Mesendoderm (in vitro differentiated cells): ENCODE measurements at regions not wholly inside any gene's neighbourhood (a gene's known extent, or its start where the extent isn't known, plus 50 kb on each side); places are given as distances from the start of the nearest gene placed in this dataset.

ENCODE experiments used
- DNase-seq: peaks from one replicate; pipeline ENCODE4 v3.0.0; 2013
- H2AK5ac ChIP-seq: 2 replicates; pipeline ENCODE4 v1.6.1; 2013; ENCODE audit warnings: low read length, inconsistent platforms
- H2BK120ac ChIP-seq: 2 replicates; pipeline ENCODE4 v1.6.1; 2013; ENCODE audit warnings: low read depth, mild to moderate bottlenecking, low read length, moderate library complexity, mixed read lengths
- H2BK15ac ChIP-seq: replicated peaks from 2 replicates; pipeline ENCODE4 v1.6.1; 2013; ENCODE audit warnings: low read depth, mild to moderate bottlenecking, moderate library complexity
- H2BK5ac ChIP-seq: 2 replicates; pipeline ENCODE4 v1.6.1; 2013; ENCODE audit warnings: low read length, inconsistent platforms
- H3K18ac ChIP-seq: 2 replicates; pipeline ENCODE4 v1.6.1; 2013; ENCODE audit warnings: mild to moderate bottlenecking, low read length, mixed read lengths
- H3K23ac ChIP-seq: one replicate; pipeline ENCODE4 v1.6.1; 2013; ENCODE audit warnings: low read length
- H3K27ac ChIP-seq: 2 replicates; pipeline ENCODE4 v1.5.1; 2013; ENCODE audit warnings: low read depth, mild to moderate bottlenecking, inconsistent platforms, low read length, moderate library complexity
- H3K27me3 ChIP-seq: 2 replicates; pipeline ENCODE4 v1.6.1; 2013; ENCODE audit warnings: low read length, control low read depth, mild to moderate bottlenecking, inconsistent platforms; ENCODE audit not compliant: insufficient read depth, poor library complexity
- H3K36me3 ChIP-seq: 2 replicates; pipeline ENCODE4 v1.6.1; 2013; ENCODE audit warnings: low read length, inconsistent platforms; ENCODE audit not compliant: control insufficient read depth, insufficient read depth
- H3K4ac ChIP-seq: one replicate; pipeline ENCODE4 v1.6.1; 2013; ENCODE audit warnings: low read depth, mild to moderate bottlenecking, low read length, moderate library complexity
- H3K4me1 ChIP-seq: 2 replicates; pipeline ENCODE4 v1.6.1; 2013; ENCODE audit warnings: low read depth, low read length, inconsistent platforms; ENCODE audit not compliant: control insufficient read depth
- H3K4me2 ChIP-seq: 2 replicates; pipeline ENCODE4 v1.6.1; 2013; ENCODE audit warnings: low read length
- H3K4me3 ChIP-seq: 2 replicates; pipeline ENCODE4 v1.5.1; 2013; ENCODE audit warnings: mild to moderate bottlenecking, low read length
- H3K56ac ChIP-seq: one replicate; pipeline ENCODE4 v1.6.1; 2013; ENCODE audit warnings: low read length
- H3K79me1 ChIP-seq: 2 replicates; pipeline ENCODE4 v1.6.1; 2013; ENCODE audit warnings: low read length, inconsistent platforms
- H3K79me2 ChIP-seq: 2 replicates; pipeline ENCODE4 v1.6.1; 2013; ENCODE audit warnings: mild to moderate bottlenecking, low read length; ENCODE audit not compliant: control insufficient read depth, insufficient read depth
- H3K9ac ChIP-seq: 2 replicates; pipeline ENCODE4 v1.6.1; 2013; ENCODE audit warnings: low read length, inconsistent platforms
- H4K5ac ChIP-seq: one replicate; pipeline ENCODE4 v1.6.1; 2013; ENCODE audit warnings: low read length
- H4K8ac ChIP-seq: one replicate; pipeline ENCODE4 v1.6.1; 2013; ENCODE audit warnings: low read depth, mild to moderate bottlenecking, control low read depth, low read length, moderate library complexity
- WGBS: extraction: QIAGEN DNeasy Blood & Tissue Kit; methylation state at CpG from one replicate; pipeline ENCODE4 v1.1.7; 2013; ENCODE audit warnings: low lambda C conversion rate, missing lambda C conversion rate; ENCODE audit not compliant: insufficient coverage; ENCODE audit errors: extremely low coverage; 5-methylcytosine and 5-hydroxymethylcytosine counted together

DNA sequence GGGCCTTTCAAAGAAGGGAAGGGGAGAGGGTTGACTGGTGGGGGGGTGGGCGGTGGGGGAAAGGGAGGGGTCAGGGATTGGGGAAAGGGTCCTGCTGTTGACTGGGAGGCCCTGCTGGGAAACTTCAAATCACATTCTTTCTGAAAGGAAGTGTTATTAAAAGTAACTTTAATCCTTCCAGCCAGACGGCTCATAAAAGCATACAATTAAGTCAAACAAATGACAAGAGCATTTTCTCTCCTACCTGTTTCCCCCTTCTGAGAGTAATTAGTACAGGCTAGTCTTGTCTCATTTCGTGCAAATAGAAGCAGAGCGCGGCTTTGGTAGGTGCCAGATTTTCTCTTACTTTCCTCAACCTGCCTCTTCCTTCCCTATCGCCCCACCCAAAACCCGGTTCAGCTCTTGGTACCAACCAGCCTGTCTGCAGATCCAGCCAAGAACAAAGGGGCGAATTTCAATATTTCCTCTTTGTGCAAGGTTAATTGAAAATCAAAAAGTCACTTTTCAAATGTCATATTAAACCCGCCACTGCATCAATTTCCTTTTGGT is 2112.6 kb upstream of the PIK3C3 start:
- Histone ChIP-seq H3K79me1 (no peaks in the 10 kb centered on the region), H2BK15ac (no peak overlapping the region), H4K8ac (no peak overlapping the region), H3K9ac (no peak overlapping the region), H3K4ac (no peak overlapping the region), H3K4me1 (peaks cover 4% of the 10 kb centered on the region), H2BK120ac (no peak overlapping the region), H3K36me3 (no peaks in the 10 kb centered on the region), H2BK5ac (no peak overlapping the region), H3K18ac (no peak overlapping the region), H3K4me2 (no peak overlapping the region), H3K56ac (no peak overlapping the region), H3K27ac (no peak overlapping the region), H3K79me2 (no peaks in the 10 kb centered on the region), H3K27me3 (no peaks in the 10 kb centered on the region), H2AK5ac (no peak overlapping the region), H3K4me3 (no peak overlapping the region), H3K23ac (no peak overlapping the region), H4K5ac (no peak overlapping the region)
- peak; percentile 11 for DNase-seq
- WGBS = no CpG with 5 or more reads among the region's 9 CpGs

DNA sequence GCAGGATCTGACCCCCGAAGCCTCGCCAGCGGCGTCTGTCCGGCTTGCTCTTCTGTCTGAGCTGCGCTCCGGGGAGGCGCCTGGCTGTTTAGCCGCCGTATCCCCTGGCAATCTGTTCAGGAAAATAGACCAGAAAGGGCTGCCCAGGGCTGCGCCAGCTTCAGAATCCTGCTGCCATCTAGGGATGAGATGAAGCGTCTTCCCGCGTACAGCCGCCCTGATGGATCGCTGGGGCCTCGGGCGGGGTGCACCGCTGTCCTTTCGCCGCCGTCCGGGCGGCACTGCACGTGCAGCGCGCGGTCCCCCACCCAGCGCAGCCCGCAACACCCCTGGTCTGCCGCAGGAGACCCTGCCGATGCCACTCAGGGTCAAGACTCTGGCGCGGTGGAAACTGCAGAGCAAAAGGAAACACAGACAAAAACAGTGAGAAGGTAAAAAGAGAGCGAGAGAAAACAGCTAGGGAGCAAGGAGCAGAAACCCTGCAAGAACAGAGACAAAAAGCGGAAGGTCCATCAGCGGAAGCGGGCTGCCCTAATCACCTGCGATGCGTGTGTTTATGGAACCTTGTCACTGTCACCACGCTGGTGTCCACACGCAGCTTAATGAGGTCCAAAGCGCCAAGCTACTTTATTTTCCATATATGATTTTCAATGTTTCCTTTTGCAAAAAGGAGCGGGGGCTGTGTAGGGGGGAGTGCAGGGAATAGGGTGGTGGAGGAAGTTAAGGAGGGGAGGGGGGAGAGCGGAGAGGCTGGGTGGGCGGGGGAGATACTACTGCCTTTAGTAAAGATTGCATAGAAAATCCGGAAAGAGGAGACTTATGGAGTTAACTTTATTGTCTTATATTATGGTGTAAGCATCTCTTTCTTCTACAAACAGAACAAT is 2113.3 kb upstream of the PIK3C3 start:
- Histone ChIP-seq H3K4me2 (peak overlapping the region; percentile 64), H3K9ac (peak overlapping the region; percentile 65), H3K56ac (peak overlapping the region; percentile 87), H2BK5ac (no peak overlapping the region), H3K27me3 (no peaks in the 10 kb centered on the region), H3K79me2 (no peaks in the 10 kb centered on the region), H3K23ac (peak overlapping the region; percentile 6), H3K4me3 (peak overlapping the region; percentile 30), H3K36me3 (no peaks in the 10 kb centered on the region), H3K18ac (peak overlapping the region; percentile 1), H3K4ac (no peak overlapping the region), H2AK5ac (no peak overlapping the region), H3K4me1 (peaks cover 4% of the 10 kb centered on the region), H2BK15ac (no peak overlapping the region), H3K27ac (peak overlapping the region; percentile 6), H2BK120ac (no peak overlapping the region), H4K8ac (no peak overlapping the region), H3K79me1 (no peaks in the 10 kb centered on the region), H4K5ac (no peak overlapping the region)
- DNase-seq = peak; percentile 88
- WGBS = no CpG with 5 or more reads among the region's 47 CpGs

DNA sequence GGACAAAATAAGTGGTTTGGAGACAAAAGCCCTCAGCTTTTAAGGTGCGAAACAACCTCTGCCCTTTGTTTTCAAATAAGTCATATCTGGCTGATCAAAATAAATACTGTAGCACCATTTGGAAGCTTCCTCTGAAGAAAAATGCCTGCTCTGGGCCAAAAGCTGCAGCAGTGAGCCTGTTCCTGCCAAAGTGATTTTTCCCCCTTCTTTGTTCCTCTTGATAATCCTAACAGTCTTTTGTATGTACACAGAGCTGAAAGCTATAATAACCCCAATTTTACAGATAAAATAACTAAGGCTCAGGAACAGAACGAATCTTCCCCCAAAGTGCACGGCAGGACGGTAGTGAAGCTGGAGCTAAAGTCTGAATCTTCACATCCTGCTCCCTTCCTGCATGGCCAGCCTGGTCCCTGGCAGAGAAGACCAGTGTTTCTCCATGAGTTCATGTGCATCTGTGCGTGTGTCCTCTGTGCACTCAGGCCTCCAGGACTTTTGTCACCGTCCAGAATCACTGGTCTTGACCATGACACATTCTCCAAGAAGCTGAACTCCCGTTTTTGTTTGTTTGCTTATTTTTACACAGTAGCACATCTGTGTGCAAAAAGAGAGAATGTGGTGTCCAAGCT is 2114.1 kb upstream of the PIK3C3 start:
- H3K27me3 ChIP-seq = no peaks in the 10 kb centered on the region
- H3K4me2 ChIP-seq = peak overlapping the region; percentile 64
- H2AK5ac ChIP-seq = no peak overlapping the region
- H2BK120ac ChIP-seq = no peak overlapping the region
- no peak overlapping the region for H2BK5ac ChIP-seq
- peak overlapping the region; percentile 87 for H3K56ac ChIP-seq
- H3K4ac ChIP-seq = no peak overlapping the region
- H3K18ac ChIP-seq = no peak overlapping the region
- no peak overlapping the region for H3K4me3 ChIP-seq
- peak overlapping the region; percentile 89 for H3K23ac ChIP-seq
- no peak overlapping the region for H4K8ac ChIP-seq
- H3K79me2 ChIP-seq = no peaks in the 10 kb centered on the region
- no peaks in the 10 kb centered on the region for H3K79me1 ChIP-seq
- peaks cover 4% of the 10 kb centered on the region for H3K4me1 ChIP-seq
- no peaks in the 10 kb centered on the region for H3K36me3 ChIP-seq
- no peak overlapping the region for H3K27ac ChIP-seq
- H4K5ac ChIP-seq = no peak overlapping the region
- H2BK15ac ChIP-seq = no peak overlapping the region
- DNase-seq = no peak
- H3K9ac ChIP-seq = peak overlapping the region; percentile 65
- no CpG with 5 or more reads among the region's 7 CpGs for WGBS

DNA sequence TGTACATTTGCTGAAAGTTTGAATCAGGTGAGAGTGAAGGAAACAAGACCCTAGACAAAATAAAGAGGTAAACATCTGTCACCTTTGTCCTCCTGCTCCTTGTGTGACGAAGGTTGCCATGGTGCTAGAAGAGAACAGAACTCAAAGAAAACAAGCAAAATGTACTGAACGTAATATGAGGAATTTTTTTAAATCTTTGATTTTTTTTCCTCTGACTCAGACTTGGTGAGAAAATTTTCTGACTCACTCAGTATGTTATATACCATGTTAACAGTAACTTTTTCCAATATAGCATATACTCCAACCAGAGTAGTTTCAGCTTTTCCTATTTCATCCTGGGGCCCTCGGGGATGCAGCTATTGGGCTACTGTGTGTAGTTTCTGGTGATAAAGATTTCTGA is 2114.6 kb upstream of the PIK3C3 start:
- peaks cover 4% of the 10 kb centered on the region for H3K4me1 ChIP-seq
- WGBS = no CpG with 5 or more reads among the region's 3 CpGs
- H2BK5ac ChIP-seq = no peak overlapping the region
- no peaks in the 10 kb centered on the region for H3K36me3 ChIP-seq
- no peak overlapping the region for H2BK15ac ChIP-seq
- no peak overlapping the region for H4K5ac ChIP-seq
- no peaks in the 10 kb centered on the region for H3K27me3 ChIP-seq
- no peak overlapping the region for H3K56ac ChIP-seq
- H3K18ac ChIP-seq = no peak overlapping the region
- no peaks in the 10 kb centered on the region for H3K79me2 ChIP-seq
- H3K79me1 ChIP-seq = no peaks in the 10 kb centered on the region
- H3K4ac ChIP-seq = no peak overlapping the region
- H3K9ac ChIP-seq = no peak overlapping the region
- H2BK120ac ChIP-seq = no peak overlapping the region
- no peak overlapping the region for H2AK5ac ChIP-seq
- no peak overlapping the region for H4K8ac ChIP-seq
- no peak overlapping the region for H3K23ac ChIP-seq
- no peak overlapping the region for H3K4me2 ChIP-seq
- no peak overlapping the region for H3K27ac ChIP-seq
- no peak for DNase-seq
- H3K4me3 ChIP-seq = no peak overlapping the region

DNA sequence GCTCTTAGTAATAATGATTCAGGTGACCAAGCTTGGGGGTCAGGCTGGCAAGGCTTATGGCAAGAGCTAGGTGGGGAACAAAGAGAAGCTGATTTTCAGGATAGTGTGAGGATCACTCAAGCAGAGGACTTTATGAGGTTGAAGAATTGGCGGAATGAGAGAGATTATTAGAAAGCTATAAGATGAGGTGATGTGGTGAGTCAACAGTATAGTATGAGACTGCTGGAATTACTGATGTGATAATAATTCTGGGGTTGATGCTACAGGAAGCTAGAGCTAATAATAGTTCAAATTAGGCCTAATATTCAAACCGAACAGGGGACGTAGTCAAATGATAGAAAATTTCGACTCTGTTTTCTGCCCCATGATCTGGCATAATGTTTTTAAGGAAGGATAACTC is 2115.3 kb upstream of the PIK3C3 start:
- Histone ChIP-seq H3K4ac (no peak overlapping the region), H3K9ac (no peak overlapping the region), H3K56ac (no peak overlapping the region), H2BK15ac (no peak overlapping the region), H2AK5ac (no peak overlapping the region), H2BK120ac (no peak overlapping the region), H3K4me1 (peaks cover 4% of the 10 kb centered on the region), H2BK5ac (no peak overlapping the region), H4K5ac (no peak overlapping the region), H3K27ac (no peak overlapping the region), H3K79me1 (no peaks in the 10 kb centered on the region), H3K4me2 (no peak overlapping the region), H3K23ac (no peak overlapping the region), H4K8ac (no peak overlapping the region), H3K79me2 (no peaks in the 10 kb centered on the region), H3K27me3 (no peaks in the 10 kb centered on the region), H3K36me3 (no peaks in the 10 kb centered on the region), H3K18ac (no peak overlapping the region), H3K4me3 (no peak overlapping the region)
- WGBS = 100% methylated on average over 1 of the region's 4 CpGs
- no peak for DNase-seq
